ENCODE measurements at regions not wholly inside any gene's neighbourhood (a gene's known extent, or its start where the extent isn't known, plus 50 kb on each side); places are given as distances from the start of the nearest gene placed in this dataset.

GRCh38 chr5:73280821-73281746, 108.1 kb downstream of the TMEM174 start:
- no TSS peak for BruUV-seq (replicated peaks)
- DNase-seq (peak; percentile 65), ATAC-seq (ENCODE audit: low read depth) (peak; percentile 32; the same call in 1 of the 2 replicates)
- H3K79me1 ChIP-seq (ENCODE audit: low read depth in 1 of 2, low read length in 2 of 2) = no peaks in the 10 kb centered on the region
- no peak overlapping the region; a peak in 1 of 4 replicates for H4K8ac ChIP-seq (ENCODE audit: low read depth in 2 of 2, low read length in 2 of 2)
- no peak overlapping the region for H2AK9ac ChIP-seq (replicated peaks; ENCODE audit: low read depth, low read length, poor library complexity)
- peak overlapping the region; percentile 8; the same call in 1 of the 2 replicates for H3K4me2 ChIP-seq (ENCODE audit: low read depth, low read length)
- H3K4me1 ChIP-seq (ENCODE audit: control insufficient read depth, insufficient read depth, low read length) = peaks cover 6% of the 10 kb centered on the region; the same call in 1 of the 2 replicates
- no peak overlapping the region for H3K18ac ChIP-seq (ENCODE audit: low read depth, low read length)
- WGBS, 2 experiments (ENCODE audit: extremely low coverage in 2 of 2, insufficient read length in 1 of 2) = 80% methylated on average over 4 of the region's 20 CpGs; no CpG with 5 or more reads in 1 of the 2 experiments
- no peak overlapping the region for H4K5ac ChIP-seq (ENCODE audit: low read depth, low read length)
- H3K27ac ChIP-seq (ENCODE audit: insufficient read depth, low read length) = no peak overlapping the region
- no peak overlapping the region for H3K56ac ChIP-seq (ENCODE audit: extremely low read depth, insufficient read depth, low read length)
- POLR2A ChIA-PET (ENCODE audit: unreplicated experiment) = no interaction called here
- no peak overlapping the region for H3K9ac ChIP-seq (ENCODE audit: low read depth, low read length)
- intact Hi-C loops (cut with micrococcal nuclease) (no loop called here), dilution Hi-C loops (cut with HindIII; ENCODE audit: low sequenced_read_pairs, unreplicated experiment) (no loop called here), in situ Hi-C loops (cut with MboI; ENCODE audit: low sequenced_read_pairs) (no loop called here)
- TF ChIP-seq POLR2A (IDR thresholded peaks at IDR 0.05; ENCODE audit: low read depth, low read length) (no peak), ELK1 (IDR thresholded peaks at IDR 0.05; ENCODE audit: borderline replicate concordance, low read depth, low read length) (no peak)
- H3K4ac ChIP-seq (ENCODE audit: low read depth, low read length) = no peak overlapping the region
- peaks cover 6% of the 10 kb centered on the region for H3K27me3 ChIP-seq (ENCODE audit: control insufficient read depth, insufficient read depth, low read length)
- peak overlapping the region; percentile 55 for H2AFZ ChIP-seq (replicated peaks; ENCODE audit: low read length, poor library complexity)
- H2BK120ac ChIP-seq (ENCODE audit: low read depth, low read length) = no peak overlapping the region
- H4K20me1 ChIP-seq (ENCODE audit: insufficient read depth, low read length) = no peaks in the 10 kb centered on the region
- H2AK5ac ChIP-seq (ENCODE audit: low read depth, low read length) = no peak overlapping the region; the same call in 1 of the 2 replicates
- no peak overlapping the region for H2BK15ac ChIP-seq (ENCODE audit: low read depth, low read length)
- H2BK20ac ChIP-seq (ENCODE audit: low read depth, low read length) = no peak overlapping the region; the same call in 1 of the 2 replicates
- no peak overlapping the region for H2BK5ac ChIP-seq (ENCODE audit: low read depth, low read length, poor library complexity, severe bottlenecking)
- H3K9me1 ChIP-seq (ENCODE audit: insufficient read depth, low read length) = peaks cover 7% of the 10 kb centered on the region; the same call in 1 of the 2 replicates
- CTCF ChIA-PET = no interaction called here
- no peaks in the 10 kb centered on the region for H3K9me3 ChIP-seq (ENCODE audit: control insufficient read depth, insufficient read depth, low read length)
- no peak overlapping the region for H4K91ac ChIP-seq (ENCODE audit: insufficient read depth, low read depth, low read length)
- no peak overlapping the region for H3K23ac ChIP-seq (ENCODE audit: low read depth, low read length)
- H3K36me3 ChIP-seq (ENCODE audit: control insufficient read depth, insufficient read depth, low read length) = no peaks in the 10 kb centered on the region
- no peak overlapping the region for H3K14ac ChIP-seq (replicated peaks; ENCODE audit: low read depth, low read length)
- H3K4me3 ChIP-seq (ENCODE audit: insufficient read depth, low read depth, low read length) = no peak overlapping the region

All from IMR-90 (cell line).